Endodermal cell (in vitro differentiated cells): ENCODE measurements at regions not wholly inside any gene's neighbourhood (a gene's known extent, or its start where the extent isn't known, plus 50 kb on each side); places are given as distances from the start of the nearest gene placed in this dataset.

ENCODE experiments used
- DNase-seq: peaks from one replicate; pipeline ENCODE4 v3.0.0-alpha.2; 2017
- H3K27ac ChIP-seq: 2 replicates; pipeline ENCODE4 v1.5.1; 2013; ENCODE audit warnings: mild to moderate bottlenecking, low read depth, low read length, moderate library complexity
- H3K27me3 ChIP-seq: 2 replicates; pipeline ENCODE4 v1.6.1; 2013; ENCODE audit warnings: mild to moderate bottlenecking, low read length, moderate library complexity; ENCODE audit not compliant: insufficient read depth, control insufficient read depth, poor library complexity, severe bottlenecking
- H3K36me3 ChIP-seq: 2 replicates; pipeline ENCODE4 v1.7.0; 2013; ENCODE audit warnings: mild to moderate bottlenecking, low read length, moderate library complexity; ENCODE audit not compliant: control insufficient read depth, insufficient read depth
- H3K4me1 ChIP-seq: one replicate; pipeline ENCODE4 v1.7.0; 2013; ENCODE audit warnings: low read length; ENCODE audit not compliant: control insufficient read depth, insufficient read depth
- H3K4me3 ChIP-seq: 2 replicates; pipeline ENCODE4 v1.5.1; 2013; ENCODE audit warnings: mild to moderate bottlenecking, low read length, moderate library complexity
- H3K9ac ChIP-seq: 2 replicates; pipeline ENCODE4 v1.6.1; 2013; ENCODE audit warnings: mild to moderate bottlenecking, low read length, moderate library complexity; ENCODE audit not compliant: poor library complexity, severe bottlenecking; ENCODE audit errors: extremely low read depth
- H3K9me3 ChIP-seq: 2 replicates; pipeline ENCODE4 v1.6.1; 2013; ENCODE audit warnings: mild to moderate bottlenecking, low read length, moderate library complexity; ENCODE audit not compliant: control insufficient read depth
- H3K27ac Mint-ChIP-seq: 2 replicates; pipeline ENCODE4 v1.8.0; 2020; ENCODE audit warnings: mixed read lengths
- H3K27me3 Mint-ChIP-seq: 2 replicates; pipeline ENCODE4 v1.8.0; 2021; ENCODE audit warnings: mild to moderate bottlenecking, mixed read lengths; ENCODE audit not compliant: insufficient read depth
- H3K36me3 Mint-ChIP-seq: 2 replicates; pipeline ENCODE4 v1.8.0; 2020; ENCODE audit warnings: low read depth, mixed read lengths
- H3K4me1 Mint-ChIP-seq: 2 replicates; pipeline ENCODE4 v1.8.0; 2020; ENCODE audit warnings: mixed read lengths
- H3K4me3 Mint-ChIP-seq: 2 replicates; pipeline ENCODE4 v1.8.0; 2020; ENCODE audit warnings: mild to moderate bottlenecking, moderate library complexity, mixed read lengths
- H3K9me3 Mint-ChIP-seq: 2 replicates; pipeline ENCODE4 v1.8.0; 2020; ENCODE audit warnings: mild to moderate bottlenecking, mixed read lengths
- WGBS, 2 experiments: methylation state at CpG; one replicate each; pipeline versions ENCODE4 v1.1.5 to v1.1.7; 2013; ENCODE audit warnings: missing lambda C conversion rate in 2 of 2, mixed read lengths in 1 of 2; ENCODE audit not compliant: insufficient coverage in 1 of 2, insufficient read length in 1 of 2; 5-methylcytosine and 5-hydroxymethylcytosine counted together
- TF ChIP-seq, protein P1 (sequence below): fragments of 200-600 bp; sonication (generic); conservative IDR thresholded peaks from 2 replicates; pipeline ENCODE4 v1.5.0; 2021; ENCODE audit warnings: antibody characterized with exemption, mild to moderate bottlenecking

GRCh38 chr9:120032639-120033038 is 547.3 kb downstream of the CDK5RAP2 start:
- Mint-ChIP-seq H3K36me3 (no peaks in the 10 kb centered on the region), H3K4me3 (no peak overlapping the region), H3K27ac (no peak overlapping the region), H3K27me3 (no peaks in the 10 kb centered on the region), H3K4me1 (peaks cover 6% of the 10 kb centered on the region), H3K9me3 (no peaks in the 10 kb centered on the region)
- Histone ChIP-seq H3K36me3 (no peaks in the 10 kb centered on the region), H3K27ac (no peak overlapping the region), H3K4me1 (no peaks in the 10 kb centered on the region), H3K9ac (no peak overlapping the region), H3K4me3 (no peak overlapping the region), H3K27me3 (no peaks in the 10 kb centered on the region), H3K9me3 (no peaks in the 10 kb centered on the region)
- peak; percentile 80 for DNase-seq
- TF ChIP-seq, protein P1, sequence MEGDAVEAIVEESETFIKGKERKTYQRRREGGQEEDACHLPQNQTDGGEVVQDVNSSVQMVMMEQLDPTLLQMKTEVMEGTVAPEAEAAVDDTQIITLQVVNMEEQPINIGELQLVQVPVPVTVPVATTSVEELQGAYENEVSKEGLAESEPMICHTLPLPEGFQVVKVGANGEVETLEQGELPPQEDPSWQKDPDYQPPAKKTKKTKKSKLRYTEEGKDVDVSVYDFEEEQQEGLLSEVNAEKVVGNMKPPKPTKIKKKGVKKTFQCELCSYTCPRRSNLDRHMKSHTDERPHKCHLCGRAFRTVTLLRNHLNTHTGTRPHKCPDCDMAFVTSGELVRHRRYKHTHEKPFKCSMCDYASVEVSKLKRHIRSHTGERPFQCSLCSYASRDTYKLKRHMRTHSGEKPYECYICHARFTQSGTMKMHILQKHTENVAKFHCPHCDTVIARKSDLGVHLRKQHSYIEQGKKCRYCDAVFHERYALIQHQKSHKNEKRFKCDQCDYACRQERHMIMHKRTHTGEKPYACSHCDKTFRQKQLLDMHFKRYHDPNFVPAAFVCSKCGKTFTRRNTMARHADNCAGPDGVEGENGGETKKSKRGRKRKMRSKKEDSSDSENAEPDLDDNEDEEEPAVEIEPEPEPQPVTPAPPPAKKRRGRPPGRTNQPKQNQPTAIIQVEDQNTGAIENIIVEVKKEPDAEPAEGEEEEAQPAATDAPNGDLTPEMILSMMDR, result peak; percentile 70
- WGBS, 2 experiments, result 94 to 95% methylated on average over 9 of the region's 9 CpGs

GRCh38 chr9:120030847-120031246 is 549.1 kb downstream of the CDK5RAP2 start:
- no peaks in the 10 kb centered on the region for H3K36me3 Mint-ChIP-seq
- H3K9me3 ChIP-seq, result no peaks in the 10 kb centered on the region
- no peaks in the 10 kb centered on the region for H3K4me1 Mint-ChIP-seq
- TF ChIP-seq, protein P1, result no peak
- H3K4me1 ChIP-seq, result peaks cover 3% of the 10 kb centered on the region
- 86 to 93% methylated on average over 2 to 5 of the region's 5 CpGs for WGBS, 2 experiments
- no peak overlapping the region for H3K9ac ChIP-seq
- no peak for DNase-seq
- no peaks in the 10 kb centered on the region for H3K27me3 ChIP-seq
- H3K27ac Mint-ChIP-seq, result no peak overlapping the region
- no peaks in the 10 kb centered on the region for H3K27me3 Mint-ChIP-seq
- H3K27ac ChIP-seq, result no peak overlapping the region
- no peaks in the 10 kb centered on the region for H3K9me3 Mint-ChIP-seq
- H3K4me3 Mint-ChIP-seq, result no peak overlapping the region
- no peak overlapping the region for H3K4me3 ChIP-seq
- H3K36me3 ChIP-seq, result no peaks in the 10 kb centered on the region

GRCh38 chr9:120018550-120018949 is 561.4 kb downstream of the CDK5RAP2 start:
- no peak overlapping the region for H3K9ac ChIP-seq
- TF ChIP-seq, protein P1, result no peak
- H3K36me3 ChIP-seq, result no peaks in the 10 kb centered on the region
- no peak overlapping the region for H3K27ac Mint-ChIP-seq
- H3K4me1 Mint-ChIP-seq, result peaks cover 5% of the 10 kb centered on the region
- H3K4me3 Mint-ChIP-seq, result no peak overlapping the region
- no peak overlapping the region for H3K27ac ChIP-seq
- H3K4me3 ChIP-seq, result no peak overlapping the region
- H3K27me3 ChIP-seq, result no peaks in the 10 kb centered on the region
- no peaks in the 10 kb centered on the region for H3K9me3 ChIP-seq
- H3K9me3 Mint-ChIP-seq, result no peaks in the 10 kb centered on the region
- DNase-seq, result no peak
- H3K4me1 ChIP-seq, result no peaks in the 10 kb centered on the region
- no peaks in the 10 kb centered on the region for H3K36me3 Mint-ChIP-seq
- H3K27me3 Mint-ChIP-seq, result no peaks in the 10 kb centered on the region
